ENCODE measurements at regions not wholly inside any gene's neighbourhood (a gene's known extent, or its start where the extent isn't known, plus 50 kb on each side); places are given as distances from the start of the nearest gene placed in this dataset.

DNA sequence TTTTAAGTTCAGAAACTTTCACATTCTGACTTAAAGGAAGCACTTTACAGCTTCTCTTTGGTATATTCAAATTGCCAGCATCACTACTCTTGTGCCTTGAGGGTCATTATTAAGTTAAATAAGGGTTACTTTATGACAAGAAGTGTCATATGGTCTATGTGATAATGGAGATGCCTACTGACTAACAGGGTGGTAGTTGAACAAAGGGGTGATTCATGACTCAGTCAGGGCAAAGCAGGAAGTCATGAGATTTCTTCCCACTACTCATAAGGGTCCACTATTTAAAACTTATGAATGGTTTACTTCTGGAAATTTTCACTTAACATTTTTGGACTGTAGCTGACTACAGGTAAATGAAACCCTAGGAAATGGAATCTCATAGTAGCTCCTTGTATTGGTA, 938.3 kb upstream of the PTPRD start:
- no peak overlapping the region for H3K27ac Mint-ChIP-seq
- H3K36me3 Mint-ChIP-seq (ENCODE audit: low read depth), result no peaks in the 10 kb centered on the region
- TF ChIP-seq, protein P1, sequence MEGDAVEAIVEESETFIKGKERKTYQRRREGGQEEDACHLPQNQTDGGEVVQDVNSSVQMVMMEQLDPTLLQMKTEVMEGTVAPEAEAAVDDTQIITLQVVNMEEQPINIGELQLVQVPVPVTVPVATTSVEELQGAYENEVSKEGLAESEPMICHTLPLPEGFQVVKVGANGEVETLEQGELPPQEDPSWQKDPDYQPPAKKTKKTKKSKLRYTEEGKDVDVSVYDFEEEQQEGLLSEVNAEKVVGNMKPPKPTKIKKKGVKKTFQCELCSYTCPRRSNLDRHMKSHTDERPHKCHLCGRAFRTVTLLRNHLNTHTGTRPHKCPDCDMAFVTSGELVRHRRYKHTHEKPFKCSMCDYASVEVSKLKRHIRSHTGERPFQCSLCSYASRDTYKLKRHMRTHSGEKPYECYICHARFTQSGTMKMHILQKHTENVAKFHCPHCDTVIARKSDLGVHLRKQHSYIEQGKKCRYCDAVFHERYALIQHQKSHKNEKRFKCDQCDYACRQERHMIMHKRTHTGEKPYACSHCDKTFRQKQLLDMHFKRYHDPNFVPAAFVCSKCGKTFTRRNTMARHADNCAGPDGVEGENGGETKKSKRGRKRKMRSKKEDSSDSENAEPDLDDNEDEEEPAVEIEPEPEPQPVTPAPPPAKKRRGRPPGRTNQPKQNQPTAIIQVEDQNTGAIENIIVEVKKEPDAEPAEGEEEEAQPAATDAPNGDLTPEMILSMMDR (IDR thresholded peaks at IDR 0.05), result no peak
- no peaks in the 10 kb centered on the region for H3K9me3 Mint-ChIP-seq
- H3K27me3 Mint-ChIP-seq (ENCODE audit: low read depth, poor library complexity), result no peaks in the 10 kb centered on the region
- no peak for DNase-seq
- H3K4me3 Mint-ChIP-seq, result no peak overlapping the region
- no peaks in the 10 kb centered on the region for H3K4me1 Mint-ChIP-seq

DNA sequence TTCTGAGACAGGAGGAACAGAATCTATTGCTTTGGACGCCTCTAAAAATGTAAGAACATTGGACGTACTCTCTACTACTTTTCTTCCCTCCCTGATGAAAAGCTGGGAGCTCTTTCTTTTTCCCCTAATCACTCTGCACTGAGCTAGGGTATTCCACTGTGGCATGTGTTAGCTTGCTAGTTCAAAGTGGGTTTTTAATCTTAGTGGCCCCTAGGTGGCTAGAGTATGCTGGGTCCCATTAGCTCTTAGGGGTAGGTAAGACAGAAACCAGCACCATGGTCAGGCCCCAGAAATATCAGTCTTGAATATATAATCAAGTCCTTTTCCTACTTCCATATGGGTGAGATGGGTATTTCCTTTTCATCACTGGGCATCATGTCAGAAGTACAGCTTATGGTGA, 945.2 kb upstream of the PTPRD start:
- H3K36me3 Mint-ChIP-seq (ENCODE audit: low read depth), result no peaks in the 10 kb centered on the region
- no peak overlapping the region for H3K4me3 Mint-ChIP-seq
- no peaks in the 10 kb centered on the region for H3K4me1 Mint-ChIP-seq
- DNase-seq, result no peak
- H3K27me3 Mint-ChIP-seq (ENCODE audit: low read depth, poor library complexity), result no peaks in the 10 kb centered on the region
- H3K27ac Mint-ChIP-seq, result no peak overlapping the region
- TF ChIP-seq, protein P1 (IDR thresholded peaks at IDR 0.05), result no peak
- no peaks in the 10 kb centered on the region for H3K9me3 Mint-ChIP-seq

DNA sequence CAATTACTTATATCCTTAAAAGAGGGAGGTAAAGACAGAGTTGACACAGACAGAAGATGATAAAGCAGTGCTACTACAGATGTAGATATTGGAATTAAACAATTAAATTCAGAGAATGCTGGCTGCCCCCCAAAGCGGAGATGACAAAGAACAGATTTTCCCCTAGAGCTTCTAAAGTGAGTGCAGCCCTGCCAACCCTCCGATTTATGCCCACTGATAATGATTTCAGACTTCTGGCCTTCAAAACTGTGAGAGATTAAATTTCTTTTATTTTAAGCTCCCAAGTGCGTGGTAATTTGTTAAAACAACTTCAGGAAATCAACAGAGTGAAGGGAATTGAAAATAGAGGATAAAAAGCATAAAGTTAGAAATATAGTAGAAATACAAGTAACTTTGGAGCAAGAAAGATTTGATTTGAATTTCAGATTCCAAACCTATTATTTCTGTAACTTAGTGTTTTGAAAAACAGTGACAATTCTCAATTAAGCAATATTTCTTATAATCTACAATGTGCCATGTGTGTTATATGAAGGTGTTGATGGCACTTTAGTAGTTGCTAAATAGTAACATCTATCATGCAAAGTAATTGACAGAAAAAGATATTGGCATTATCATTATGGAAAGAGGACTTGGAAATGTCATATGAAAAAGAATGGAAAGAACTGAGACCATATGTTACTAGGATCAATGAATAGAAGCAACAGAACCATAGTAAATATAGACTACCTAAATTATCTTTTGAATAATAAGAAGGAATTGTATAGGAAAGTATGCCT, 946.4 kb upstream of the PTPRD start:
- Mint-ChIP-seq H3K27ac (no peak overlapping the region), H3K4me1 (no peaks in the 10 kb centered on the region), H3K4me3 (no peak overlapping the region), H3K9me3 (no peaks in the 10 kb centered on the region), H3K27me3 (ENCODE audit: low read depth, poor library complexity) (no peaks in the 10 kb centered on the region), H3K36me3 (ENCODE audit: low read depth) (no peaks in the 10 kb centered on the region)
- DNase-seq, result no peak
- TF ChIP-seq, protein P1 (IDR thresholded peaks at IDR 0.05), result no peak

DNA sequence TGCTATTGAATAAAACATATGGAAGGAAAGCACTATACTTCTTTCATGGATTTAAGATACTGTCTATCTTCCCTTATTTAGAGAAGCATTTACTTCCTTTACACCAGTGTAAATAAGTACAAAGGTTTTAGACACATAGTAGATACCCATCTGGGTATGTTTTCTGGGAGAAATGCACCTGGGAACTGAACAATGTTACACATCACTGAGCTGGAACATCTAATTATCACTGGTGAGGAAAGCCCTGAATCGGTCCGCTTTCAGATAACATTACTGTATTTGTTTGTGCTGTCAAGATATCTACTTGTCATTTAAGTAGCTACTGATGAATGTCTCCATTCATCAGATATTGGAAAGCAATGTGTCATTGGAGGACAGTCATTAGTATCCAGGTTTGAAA, 964.7 kb upstream of the PTPRD start:
- H3K4me3 Mint-ChIP-seq, result no peak overlapping the region
- no peak overlapping the region for H3K27ac Mint-ChIP-seq
- no peaks in the 10 kb centered on the region for H3K9me3 Mint-ChIP-seq
- DNase-seq, result no peak
- TF ChIP-seq, protein P1 (IDR thresholded peaks at IDR 0.05), result no peak
- peaks cover 3% of the 10 kb centered on the region for H3K27me3 Mint-ChIP-seq (ENCODE audit: low read depth, poor library complexity)
- no peaks in the 10 kb centered on the region for H3K4me1 Mint-ChIP-seq
- H3K36me3 Mint-ChIP-seq (ENCODE audit: low read depth), result no peaks in the 10 kb centered on the region

DNA sequence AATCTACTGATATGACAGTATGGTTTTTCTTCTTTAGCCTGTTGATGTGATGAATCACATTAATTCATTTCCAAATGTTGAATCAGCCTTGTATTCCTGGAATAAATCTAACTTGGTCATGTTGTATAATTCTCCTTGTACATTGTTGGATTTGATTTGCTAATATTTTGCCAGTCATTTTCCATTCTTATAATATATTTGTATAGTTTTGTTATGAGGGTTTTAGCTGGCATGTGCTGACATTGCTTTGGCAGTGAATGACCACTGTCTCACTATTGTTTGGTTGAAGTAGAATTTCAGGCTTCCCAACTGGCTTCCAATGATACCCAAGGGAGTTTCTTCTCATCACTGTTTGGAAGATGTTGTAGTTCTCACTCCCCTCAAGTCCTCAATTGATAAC, 983.0 kb upstream of the PTPRD start:
- Mint-ChIP-seq H3K36me3 (ENCODE audit: low read depth) (no peaks in the 10 kb centered on the region), H3K27me3 (ENCODE audit: low read depth, poor library complexity) (peaks cover 3% of the 10 kb centered on the region), H3K9me3 (no peaks in the 10 kb centered on the region), H3K4me1 (no peaks in the 10 kb centered on the region), H3K4me3 (no peak overlapping the region), H3K27ac (no peak overlapping the region)
- no peak for DNase-seq
- TF ChIP-seq, protein P1 (IDR thresholded peaks at IDR 0.05), result no peak

DNA sequence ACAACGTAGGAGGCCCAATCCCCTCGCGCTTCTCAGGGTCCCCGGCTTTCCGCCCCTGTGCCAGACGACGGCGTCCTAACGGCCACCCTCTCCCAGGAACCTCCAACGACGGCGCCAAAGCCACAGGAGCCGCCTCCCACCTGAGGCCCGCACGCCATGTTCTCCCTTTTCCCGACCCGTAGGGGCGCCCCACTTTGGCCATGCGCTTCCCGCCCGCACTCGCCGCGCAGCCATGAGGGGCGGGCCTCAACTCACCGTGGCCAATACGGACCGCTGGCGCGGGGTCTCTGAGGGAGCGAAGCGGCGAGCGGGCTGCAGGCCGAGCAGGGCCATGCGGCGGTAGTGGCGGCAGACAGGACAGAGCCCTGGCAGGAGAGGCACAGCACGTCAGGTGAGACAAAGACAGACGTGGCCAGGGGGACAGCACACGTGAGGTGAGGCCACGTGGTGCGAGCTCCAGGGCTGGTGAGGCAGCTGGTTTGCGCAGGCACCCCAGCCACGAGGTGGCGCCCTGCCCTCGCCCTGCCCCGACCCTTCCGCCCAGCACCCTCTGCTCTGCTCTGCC, 1005.5 kb upstream of the PTPRD start:
- Mint-ChIP-seq H3K36me3 (ENCODE audit: low read depth) (no peaks in the 10 kb centered on the region), H3K27me3 (ENCODE audit: low read depth, poor library complexity) (no peaks in the 10 kb centered on the region), H3K9me3 (no peaks in the 10 kb centered on the region), H3K4me3 (no peak overlapping the region), H3K27ac (no peak overlapping the region), H3K4me1 (no peaks in the 10 kb centered on the region)
- no peak for DNase-seq
- TF ChIP-seq, protein P1 (IDR thresholded peaks at IDR 0.05), result no peak
